ENCODE measurements at regions not wholly inside any gene's neighbourhood (a gene's known extent, or its start where the extent isn't known, plus 50 kb on each side); places are given as distances from the start of the nearest gene placed in this dataset.
"Not testable (repeated sequence)": the region's sequence is repeated elsewhere in the genome, so short reads cannot be mapped to it uniquely, and the experiment has no call there.

- no peaks in the 10 kb centered on the region for H3K36me3 Mint-ChIP-seq (ENCODE audit: low read depth)
- no peak overlapping the region for H3K4me3 Mint-ChIP-seq
- peaks cover 10% of the 10 kb centered on the region for H3K4me1 Mint-ChIP-seq
- no peak overlapping the region for H3K27ac Mint-ChIP-seq
- TF ChIP-seq CTCF (IDR thresholded peaks at IDR 0.05; ENCODE audit: unreplicated experiment in 3 of 3): no peak
- H3K27me3 Mint-ChIP-seq (ENCODE audit: low read depth): no peaks in the 10 kb centered on the region
- peaks cover 3% of the 10 kb centered on the region for H3K9me3 Mint-ChIP-seq
Measured at GRCh38 chr13:37293295-37293694, 187.8 kb upstream of the CSNK1A1L start.

GRCh38 chr13:37290716-37291505 is 185.4 kb upstream of the CSNK1A1L start:
- Mint-ChIP-seq H3K4me1 (peaks cover 10% of the 10 kb centered on the region), H3K36me3 (ENCODE audit: low read depth) (no peaks in the 10 kb centered on the region), H3K27ac (no peak overlapping the region), H3K9me3 (peaks cover 5% of the 10 kb centered on the region), H3K27me3 (ENCODE audit: low read depth) (no peaks in the 10 kb centered on the region), H3K4me3 (no peak overlapping the region)
- no peak for TF ChIP-seq CTCF (IDR thresholded peaks at IDR 0.05; ENCODE audit: unreplicated experiment in 3 of 3)

GRCh38 chr13:37289212-37289935 is 183.9 kb upstream of the CSNK1A1L start:
- no peaks in the 10 kb centered on the region for H3K36me3 Mint-ChIP-seq (ENCODE audit: low read depth)
- no peaks in the 10 kb centered on the region for H3K27me3 Mint-ChIP-seq (ENCODE audit: low read depth)
- H3K9me3 Mint-ChIP-seq: peaks cover 5% of the 10 kb centered on the region
- H3K4me1 Mint-ChIP-seq: no peaks in the 10 kb centered on the region
- H3K27ac Mint-ChIP-seq: no peak overlapping the region
- no peak for TF ChIP-seq CTCF (IDR thresholded peaks at IDR 0.05; ENCODE audit: unreplicated experiment in 3 of 3)
- no peak overlapping the region for H3K4me3 Mint-ChIP-seq

GRCh38 chr13:37288057-37288720 is 182.7 kb upstream of the CSNK1A1L start:
- H3K27me3 Mint-ChIP-seq (ENCODE audit: low read depth): no peaks in the 10 kb centered on the region
- H3K4me1 Mint-ChIP-seq: no peaks in the 10 kb centered on the region
- no peak overlapping the region for H3K4me3 Mint-ChIP-seq
- peaks cover 5% of the 10 kb centered on the region for H3K9me3 Mint-ChIP-seq
- TF ChIP-seq CTCF (IDR thresholded peaks at IDR 0.05; ENCODE audit: unreplicated experiment in 3 of 3): no peak
- H3K36me3 Mint-ChIP-seq (ENCODE audit: low read depth): no peaks in the 10 kb centered on the region
- no peak overlapping the region for H3K27ac Mint-ChIP-seq

- H3K27ac Mint-ChIP-seq; H3K27me3 Mint-ChIP-seq (ENCODE audit: low read depth); H3K4me1 Mint-ChIP-seq; H3K36me3 Mint-ChIP-seq (ENCODE audit: low read depth); H3K4me3 Mint-ChIP-seq: not testable (repeated sequence)
- H3K9me3 Mint-ChIP-seq: peaks cover 22% of the 10 kb centered on the region
Measured at GRCh38 chr13:37280231-37280630, 174.8 kb upstream of the CSNK1A1L start.

- H3K4me1 Mint-ChIP-seq: peaks cover 10% of the 10 kb centered on the region
- no peak for TF ChIP-seq CTCF (IDR thresholded peaks at IDR 0.05; ENCODE audit: unreplicated experiment in 3 of 3)
- H3K27ac Mint-ChIP-seq: no peak overlapping the region
Measured at GRCh38 chr13:37277435-37278144, 172.1 kb upstream of the CSNK1A1L start.

More at GRCh38 chr13:37277435-37278144, 172.1 kb upstream of the CSNK1A1L start:
- H3K4me3 Mint-ChIP-seq: no peak overlapping the region
- peaks cover 22% of the 10 kb centered on the region for H3K9me3 Mint-ChIP-seq
- H3K36me3 Mint-ChIP-seq (ENCODE audit: low read depth): peaks cover 6% of the 10 kb centered on the region
- H3K27me3 Mint-ChIP-seq (ENCODE audit: low read depth): peaks cover 4% of the 10 kb centered on the region
